Fibroblast of the aortic adventitia (primary cell): ENCODE measurements at regions not wholly inside any gene's neighbourhood (a gene's known extent, or its start where the extent isn't known, plus 50 kb on each side); places are given as distances from the start of the nearest gene placed in this dataset.

ENCODE experiments used
- DNase-seq: peaks from one replicate; pipeline ENCODE4 v3.0.0-alpha.2; 2010; ENCODE audit warnings: low read depth
- H3K4me3 ChIP-seq: 2 replicates; pipeline ENCODE4 v1.5.1; 2011; ENCODE audit warnings: low read depth, mild to moderate bottlenecking, control low read depth, low read length, moderate library complexity
- CTCF ChIP-seq: IDR thresholded peaks from 2 replicates; pipeline ENCODE4 v1.5.1; 2011; ENCODE audit warnings: mild to moderate bottlenecking, low read length, control low read depth, inconsistent platforms; ENCODE audit not compliant: insufficient read depth

- peak; percentile 90 for DNase-seq
- TF ChIP-seq CTCF, result no peak
- no peak overlapping the region for H3K4me3 ChIP-seq
These were observed 833.2 kb upstream of the CHAC2 start for GRCh38 chr2:52934323-52934898.

GRCh38 chr2:52933878-52934277 is 833.7 kb upstream of the CHAC2 start:
- no peak for TF ChIP-seq CTCF
- peak; percentile 51 for DNase-seq

DNA sequence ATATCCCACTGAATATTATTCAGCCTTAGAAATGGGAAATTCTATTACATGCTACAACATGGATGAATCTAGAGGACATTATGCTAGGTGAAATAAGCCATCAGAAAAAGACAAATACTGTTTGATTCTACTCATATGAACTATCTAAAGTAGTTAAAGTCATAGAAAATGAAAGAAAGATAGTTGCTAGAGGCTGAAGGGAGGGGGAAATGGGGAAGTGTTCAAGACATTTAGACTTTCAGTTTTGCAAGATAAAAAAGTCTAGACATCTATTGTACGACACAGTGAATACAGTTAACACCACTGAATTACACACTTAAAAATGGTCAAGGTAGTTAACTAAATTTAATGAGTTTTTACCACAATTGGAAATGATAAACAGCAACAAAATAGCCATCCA is 835.9 kb upstream of the CHAC2 start:
- no peak for DNase-seq
- H3K4me3 ChIP-seq, result no peak overlapping the region
- no peak for TF ChIP-seq CTCF

More at GRCh38 chr2:52933878-52934277, 833.7 kb upstream of the CHAC2 start:
- no peak overlapping the region for H3K4me3 ChIP-seq

- DNase-seq, result no peak
- TF ChIP-seq CTCF, result no peak
- H3K4me3 ChIP-seq, result no peak overlapping the region
These were observed 838.2 kb upstream of the CHAC2 start for GRCh38 chr2:52929412-52929811.

GRCh38 chr2:52919673-52920072 is 847.9 kb upstream of the CHAC2 start:
- no peak overlapping the region for H3K4me3 ChIP-seq
- no peak for DNase-seq
- no peak for TF ChIP-seq CTCF

DNA sequence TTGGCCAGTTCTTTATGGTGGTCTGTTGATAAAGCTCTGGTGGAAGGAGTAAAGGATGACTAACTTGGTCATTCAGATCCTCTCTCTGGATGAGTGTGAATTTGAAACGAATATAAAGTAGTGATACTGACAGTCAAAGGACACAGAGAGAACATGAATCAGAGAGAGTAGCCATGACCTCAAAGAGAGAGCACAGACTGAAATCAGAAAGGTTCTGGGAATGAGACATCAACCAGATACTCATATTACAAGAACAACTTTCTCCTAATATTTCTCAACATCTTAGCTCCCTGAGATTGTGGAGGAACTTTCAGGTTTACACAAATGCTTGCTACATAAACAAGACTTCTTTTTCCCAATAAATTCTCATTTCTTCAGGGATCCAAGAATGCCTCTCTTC is 849.1 kb upstream of the CHAC2 start:
- H3K4me3 ChIP-seq, result no peak overlapping the region
- peak; percentile 3 for DNase-seq
- no peak for TF ChIP-seq CTCF

- no peak for TF ChIP-seq CTCF
- DNase-seq, result no peak
- H3K4me3 ChIP-seq, result no peak overlapping the region
These were observed 850.6 kb upstream of the CHAC2 start for GRCh38 chr2:52916981-52917380.
